OCI-LY7 (cell line): ENCODE measurements at regions not wholly inside any gene's neighbourhood (a gene's known extent, or its start where the extent isn't known, plus 50 kb on each side); places are given as distances from the start of the nearest gene placed in this dataset.

Experiments used
- EZH2phosphoT487 ChIP-seq: fragments of 200-600 bp; sonication (generic); IDR thresholded peaks from 2 replicates; pipeline ENCODE4 v1.6.1; 2018; ENCODE audit warnings: low read depth, borderline replicate concordance, mild to moderate bottlenecking, mixed run types, antibody characterized with exemption, low read length, moderate library complexity, mixed read lengths
- TF ChIP-seq, protein P1 (sequence below): fragments of 200-600 bp; sonication (generic); conservative IDR thresholded peaks from 2 replicates; pipeline ENCODE4 v1.5.1; 2014; ENCODE audit warnings: mild to moderate bottlenecking, antibody characterized with exemption, low read length, moderate library complexity, mixed read lengths

GRCh38 chr3:106025151-106025722 is 156.4 kb upstream of the CBLB start:
- TF ChIP-seq, protein P1, sequence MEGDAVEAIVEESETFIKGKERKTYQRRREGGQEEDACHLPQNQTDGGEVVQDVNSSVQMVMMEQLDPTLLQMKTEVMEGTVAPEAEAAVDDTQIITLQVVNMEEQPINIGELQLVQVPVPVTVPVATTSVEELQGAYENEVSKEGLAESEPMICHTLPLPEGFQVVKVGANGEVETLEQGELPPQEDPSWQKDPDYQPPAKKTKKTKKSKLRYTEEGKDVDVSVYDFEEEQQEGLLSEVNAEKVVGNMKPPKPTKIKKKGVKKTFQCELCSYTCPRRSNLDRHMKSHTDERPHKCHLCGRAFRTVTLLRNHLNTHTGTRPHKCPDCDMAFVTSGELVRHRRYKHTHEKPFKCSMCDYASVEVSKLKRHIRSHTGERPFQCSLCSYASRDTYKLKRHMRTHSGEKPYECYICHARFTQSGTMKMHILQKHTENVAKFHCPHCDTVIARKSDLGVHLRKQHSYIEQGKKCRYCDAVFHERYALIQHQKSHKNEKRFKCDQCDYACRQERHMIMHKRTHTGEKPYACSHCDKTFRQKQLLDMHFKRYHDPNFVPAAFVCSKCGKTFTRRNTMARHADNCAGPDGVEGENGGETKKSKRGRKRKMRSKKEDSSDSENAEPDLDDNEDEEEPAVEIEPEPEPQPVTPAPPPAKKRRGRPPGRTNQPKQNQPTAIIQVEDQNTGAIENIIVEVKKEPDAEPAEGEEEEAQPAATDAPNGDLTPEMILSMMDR: no peak
- TF ChIP-seq EZH2phosphoT487: no peak
